AG09309 (cell line): ENCODE measurements at regions not wholly inside any gene's neighbourhood (a gene's known extent, or its start where the extent isn't known, plus 50 kb on each side); places are given as distances from the start of the nearest gene placed in this dataset.
"Not testable (repeated sequence)": the region's sequence is repeated elsewhere in the genome, so short reads cannot be mapped to it uniquely, and the experiment has no call there.

ENCODE experiments used
- DNase-seq: peaks from one replicate; pipeline ENCODE4 v3.0.0-alpha.2; 2010; ENCODE audit warnings: low read depth
- H3K4me3 ChIP-seq: 2 replicates; pipeline ENCODE4 v1.5.1; 2011; ENCODE audit warnings: mild to moderate bottlenecking, low read depth, low read length, moderate library complexity; ENCODE audit not compliant: control insufficient read depth
- TF ChIP-seq, protein P1 (sequence below): IDR thresholded peaks from 2 replicates; pipeline ENCODE4 v1.5.1; 2011; ENCODE audit warnings: mild to moderate bottlenecking, low read depth, low read length, inconsistent platforms; ENCODE audit not compliant: insufficient read depth, control insufficient read depth; ENCODE audit errors: missing control alignments

DNA sequence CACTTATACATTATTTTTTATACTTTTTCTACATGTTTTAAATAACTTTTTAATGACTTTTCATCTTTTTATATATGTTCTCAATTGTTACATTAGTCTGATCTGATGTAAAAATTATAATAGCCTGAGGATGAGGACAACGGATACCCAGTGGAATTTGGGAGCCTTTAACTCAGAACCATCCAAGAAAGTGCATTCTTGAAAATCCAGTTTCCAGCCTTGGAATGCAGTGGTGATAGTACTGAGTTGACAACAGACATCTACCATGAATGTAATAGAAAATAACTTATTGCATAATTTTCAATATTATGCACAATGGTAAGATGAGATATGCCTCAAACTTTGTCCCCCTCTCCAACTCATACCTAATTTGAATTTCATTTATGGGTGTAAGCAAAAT, 120.7 kb upstream of the ZC3H15 start:
- TF ChIP-seq, protein P1, sequence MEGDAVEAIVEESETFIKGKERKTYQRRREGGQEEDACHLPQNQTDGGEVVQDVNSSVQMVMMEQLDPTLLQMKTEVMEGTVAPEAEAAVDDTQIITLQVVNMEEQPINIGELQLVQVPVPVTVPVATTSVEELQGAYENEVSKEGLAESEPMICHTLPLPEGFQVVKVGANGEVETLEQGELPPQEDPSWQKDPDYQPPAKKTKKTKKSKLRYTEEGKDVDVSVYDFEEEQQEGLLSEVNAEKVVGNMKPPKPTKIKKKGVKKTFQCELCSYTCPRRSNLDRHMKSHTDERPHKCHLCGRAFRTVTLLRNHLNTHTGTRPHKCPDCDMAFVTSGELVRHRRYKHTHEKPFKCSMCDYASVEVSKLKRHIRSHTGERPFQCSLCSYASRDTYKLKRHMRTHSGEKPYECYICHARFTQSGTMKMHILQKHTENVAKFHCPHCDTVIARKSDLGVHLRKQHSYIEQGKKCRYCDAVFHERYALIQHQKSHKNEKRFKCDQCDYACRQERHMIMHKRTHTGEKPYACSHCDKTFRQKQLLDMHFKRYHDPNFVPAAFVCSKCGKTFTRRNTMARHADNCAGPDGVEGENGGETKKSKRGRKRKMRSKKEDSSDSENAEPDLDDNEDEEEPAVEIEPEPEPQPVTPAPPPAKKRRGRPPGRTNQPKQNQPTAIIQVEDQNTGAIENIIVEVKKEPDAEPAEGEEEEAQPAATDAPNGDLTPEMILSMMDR: no peak
- no peak overlapping the region for H3K4me3 ChIP-seq
- DNase-seq: no peak

DNA sequence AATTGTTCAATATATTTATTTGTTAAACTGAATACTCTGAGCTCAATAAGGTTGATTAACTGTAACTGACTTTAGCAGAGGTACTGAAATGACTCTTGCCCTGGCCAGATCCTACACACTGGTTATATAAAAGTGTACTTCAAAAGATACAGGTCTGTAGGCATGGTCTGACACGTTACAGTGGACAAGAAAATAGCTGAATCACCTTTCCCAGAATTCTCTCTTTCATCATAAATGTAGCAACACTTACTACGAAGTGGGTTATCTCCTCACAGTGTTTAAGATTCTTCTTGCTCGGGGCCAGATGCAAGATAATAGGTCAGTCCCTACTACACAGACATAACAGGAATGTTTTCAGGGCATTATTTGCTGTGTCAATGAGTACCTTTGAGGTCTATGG, 107.0 kb upstream of the ZC3H15 start:
- DNase-seq: no peak
- TF ChIP-seq, protein P1: no peak
- H3K4me3 ChIP-seq: no peak overlapping the region

DNA sequence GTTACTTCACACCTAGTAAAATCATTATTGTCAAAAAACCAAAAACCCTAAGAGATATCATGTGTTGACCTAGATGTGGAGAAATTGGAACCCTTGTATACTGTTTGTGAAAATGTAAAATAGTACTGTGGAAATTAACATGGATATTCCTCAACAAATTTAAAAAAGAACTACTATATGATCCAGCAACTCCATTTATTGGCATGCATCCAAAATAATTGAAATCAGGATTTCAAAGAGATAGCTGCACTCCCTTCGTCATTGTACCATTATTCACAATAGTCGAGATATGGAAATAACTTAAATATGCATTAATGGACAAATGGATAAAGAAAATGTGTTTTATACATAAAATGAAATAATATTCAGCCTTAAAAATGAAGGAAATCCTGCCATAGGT, 105.3 kb upstream of the ZC3H15 start:
- TF ChIP-seq, protein P1: no peak
- DNase-seq: no peak
- H3K4me3 ChIP-seq: no peak overlapping the region

DNA sequence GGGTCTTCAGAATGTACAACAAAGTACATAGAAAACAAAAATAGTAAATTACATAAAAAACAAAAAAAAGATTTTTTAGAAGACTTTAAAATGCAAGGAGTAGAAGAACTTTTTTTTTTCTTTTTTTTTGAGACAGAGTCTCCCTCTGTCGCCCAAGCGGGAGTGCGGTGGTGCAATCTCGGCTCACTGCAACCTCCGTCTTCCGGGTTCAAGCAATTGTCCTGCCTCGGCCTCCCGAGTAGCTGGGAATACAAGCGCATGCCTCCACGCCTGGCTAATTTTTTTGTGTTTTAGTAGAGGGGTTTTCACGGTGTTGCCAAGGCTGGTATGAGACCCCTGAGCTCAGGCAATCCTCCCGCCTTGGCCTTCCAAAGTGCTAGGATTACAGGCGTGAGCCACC, 104.5 kb upstream of the ZC3H15 start:
- DNase-seq: no peak
- TF ChIP-seq, protein P1: no peak
- no peak overlapping the region for H3K4me3 ChIP-seq

DNA sequence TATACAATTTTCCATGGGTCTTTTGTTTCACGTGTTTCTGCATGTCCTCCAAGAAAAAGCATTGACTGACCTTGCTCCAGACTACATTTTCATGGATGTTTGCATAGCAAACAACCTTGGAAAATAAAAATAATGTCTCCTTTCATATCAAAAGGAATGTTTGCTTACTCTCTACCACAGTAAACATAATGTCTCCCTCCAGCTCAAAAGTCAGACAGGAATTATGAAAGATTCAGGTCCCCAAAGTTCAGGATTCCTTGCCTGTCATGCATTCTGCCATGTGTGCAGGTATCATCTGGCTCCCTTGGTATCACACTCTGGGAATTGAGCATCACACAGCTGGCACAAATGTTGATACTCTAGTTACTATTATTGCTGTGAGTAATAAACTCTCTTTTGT, 103.1 kb upstream of the ZC3H15 start:
- no peak overlapping the region for H3K4me3 ChIP-seq
- DNase-seq: no peak
- TF ChIP-seq, protein P1: no peak

DNA sequence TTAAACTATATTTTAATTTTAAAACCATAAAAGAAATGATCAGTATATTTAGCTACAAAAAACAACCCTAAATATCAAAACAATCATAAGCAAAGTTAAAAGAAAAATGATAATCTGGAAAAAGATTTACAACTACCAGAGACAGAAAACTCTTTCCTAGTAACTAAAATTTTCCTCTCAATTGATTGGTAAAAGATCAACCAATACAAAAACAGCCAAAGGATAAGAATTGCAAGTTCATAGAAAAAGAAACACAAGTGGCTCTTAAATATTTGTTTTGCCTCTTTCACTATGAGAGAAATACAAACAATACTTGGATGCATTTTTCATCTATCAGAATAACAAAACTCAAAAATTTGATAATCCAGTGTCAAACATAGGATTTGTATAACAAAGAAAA, 101.8 kb upstream of the ZC3H15 start:
- no peak for DNase-seq
- TF ChIP-seq, protein P1: no peak
- H3K4me3 ChIP-seq: no peak overlapping the region

DNA sequence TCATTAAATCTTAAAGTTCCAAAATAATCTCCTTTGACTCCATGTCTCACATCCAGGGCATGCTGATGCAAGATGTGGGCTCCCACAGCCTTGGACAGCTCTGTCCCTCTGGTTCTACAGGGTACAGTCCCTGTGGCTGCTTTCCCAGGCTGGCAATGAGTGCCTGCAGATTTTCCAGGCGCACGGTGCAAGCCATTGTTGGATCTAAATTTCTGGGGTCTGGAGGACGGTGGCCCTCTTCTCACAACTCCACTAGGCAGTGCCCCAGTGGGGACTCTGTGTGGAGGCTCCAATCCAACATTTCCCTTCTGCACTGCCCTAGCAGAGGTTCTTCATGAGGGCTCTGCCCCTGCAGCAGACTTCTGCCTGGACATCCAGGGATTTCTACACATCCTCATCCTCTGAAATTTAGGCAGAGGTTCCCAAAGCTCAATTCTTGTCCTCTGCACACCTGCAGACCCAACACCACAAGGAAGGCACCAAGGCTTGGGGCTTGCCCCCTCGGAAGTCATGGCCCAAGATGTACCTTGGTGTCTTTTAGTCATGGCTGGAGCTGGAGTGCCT, 100.3 kb upstream of the ZC3H15 start:
- not testable (repeated sequence) for H3K4me3 ChIP-seq, DNase-seq
